T-helper 2 cell treated with Interferon-gamma antibody and Interleukin-4, amounts not matched to agents 5 μg/mL and 100 μg/mL, for 36 hours (primary cell): ENCODE measurements at regions not wholly inside any gene's neighbourhood (a gene's known extent, or its start where the extent isn't known, plus 50 kb on each side); places are given as distances from the start of the nearest gene placed in this dataset.

ENCODE experiments used
- DNase-seq: peaks from one replicate; pipeline ENCODE4 v3.0.0; 2021; ENCODE audit warnings: low spot score
- H3K27ac Mint-ChIP-seq: one replicate; pipeline ENCODE4 v1.8.0; 2021; ENCODE audit warnings: mild to moderate bottlenecking, mixed read lengths
- H3K27me3 Mint-ChIP-seq: one replicate; pipeline ENCODE4 v1.8.0; 2021; ENCODE audit warnings: low read depth, mixed read lengths
- H3K36me3 Mint-ChIP-seq: one replicate; pipeline ENCODE4 v1.8.0; 2021; ENCODE audit warnings: low read depth, mixed read lengths
- H3K4me1 Mint-ChIP-seq: one replicate; pipeline ENCODE4 v1.8.0; 2021; ENCODE audit warnings: low read depth, mixed read lengths
- H3K4me3 Mint-ChIP-seq: one replicate; pipeline ENCODE4 v1.8.0; 2022; ENCODE audit warnings: mild to moderate bottlenecking, moderate library complexity, mixed read lengths
- H3K9me3 Mint-ChIP-seq: one replicate; pipeline ENCODE4 v1.8.0; 2021; ENCODE audit warnings: mixed read lengths

GRCh38 chr2:129720360-129720759 is 259.1 kb upstream of the RAB6C start:
- no peaks in the 10 kb centered on the region for H3K36me3 Mint-ChIP-seq
- H3K27me3 Mint-ChIP-seq = no peaks in the 10 kb centered on the region
- H3K4me1 Mint-ChIP-seq = no peaks in the 10 kb centered on the region
- H3K4me3 Mint-ChIP-seq = no peak overlapping the region
- no peak for DNase-seq
- no peaks in the 10 kb centered on the region for H3K9me3 Mint-ChIP-seq
- no peak overlapping the region for H3K27ac Mint-ChIP-seq

GRCh38 chr2:129720761-129721160 is 258.7 kb upstream of the RAB6C start:
- no peaks in the 10 kb centered on the region for H3K36me3 Mint-ChIP-seq
- no peak for DNase-seq
- no peaks in the 10 kb centered on the region for H3K27me3 Mint-ChIP-seq
- H3K4me1 Mint-ChIP-seq = no peaks in the 10 kb centered on the region
- no peaks in the 10 kb centered on the region for H3K9me3 Mint-ChIP-seq
- H3K4me3 Mint-ChIP-seq = no peak overlapping the region
- no peak overlapping the region for H3K27ac Mint-ChIP-seq

GRCh38 chr2:129721236-129721635 is 258.2 kb upstream of the RAB6C start:
- Mint-ChIP-seq H3K27me3 (no peaks in the 10 kb centered on the region), H3K27ac (no peak overlapping the region), H3K9me3 (no peaks in the 10 kb centered on the region), H3K4me3 (no peak overlapping the region), H3K36me3 (no peaks in the 10 kb centered on the region), H3K4me1 (no peaks in the 10 kb centered on the region)
- no peak for DNase-seq

- no peaks in the 10 kb centered on the region for H3K4me1 Mint-ChIP-seq
- H3K36me3 Mint-ChIP-seq = no peaks in the 10 kb centered on the region
- no peaks in the 10 kb centered on the region for H3K27me3 Mint-ChIP-seq
- H3K9me3 Mint-ChIP-seq = no peaks in the 10 kb centered on the region
- H3K27ac Mint-ChIP-seq = no peak overlapping the region
- DNase-seq = no peak
- H3K4me3 Mint-ChIP-seq = no peak overlapping the region
Observed at GRCh38 chr2:129721846-129722245, 257.6 kb upstream of the RAB6C start.

- Mint-ChIP-seq H3K27me3 (no peaks in the 10 kb centered on the region), H3K4me3 (no peak overlapping the region), H3K4me1 (no peaks in the 10 kb centered on the region), H3K27ac (no peak overlapping the region), H3K36me3 (no peaks in the 10 kb centered on the region), H3K9me3 (no peaks in the 10 kb centered on the region)
- DNase-seq = no peak
Observed at GRCh38 chr2:129722306-129723019, 257.0 kb upstream of the RAB6C start.

GRCh38 chr2:129723277-129724020 is 256.0 kb upstream of the RAB6C start:
- Mint-ChIP-seq H3K4me1 (no peaks in the 10 kb centered on the region), H3K27ac (no peak overlapping the region), H3K4me3 (no peak overlapping the region), H3K9me3 (no peaks in the 10 kb centered on the region), H3K27me3 (no peaks in the 10 kb centered on the region), H3K36me3 (no peaks in the 10 kb centered on the region)
- no peak for DNase-seq

- no peaks in the 10 kb centered on the region for H3K36me3 Mint-ChIP-seq
- H3K27ac Mint-ChIP-seq = no peak overlapping the region
- no peaks in the 10 kb centered on the region for H3K4me1 Mint-ChIP-seq
- H3K9me3 Mint-ChIP-seq = no peaks in the 10 kb centered on the region
- H3K4me3 Mint-ChIP-seq = no peak overlapping the region
- DNase-seq = no peak
- no peaks in the 10 kb centered on the region for H3K27me3 Mint-ChIP-seq
Observed at GRCh38 chr2:129724021-129724757, 255.3 kb upstream of the RAB6C start.

GRCh38 chr2:129726216-129726615 is 253.2 kb upstream of the RAB6C start:
- Mint-ChIP-seq H3K9me3 (no peaks in the 10 kb centered on the region), H3K4me3 (no peak overlapping the region), H3K27me3 (no peaks in the 10 kb centered on the region), H3K36me3 (no peaks in the 10 kb centered on the region), H3K4me1 (no peaks in the 10 kb centered on the region), H3K27ac (no peak overlapping the region)
- DNase-seq = no peak

- no peaks in the 10 kb centered on the region for H3K27me3 Mint-ChIP-seq
- H3K4me1 Mint-ChIP-seq = no peaks in the 10 kb centered on the region
- H3K9me3 Mint-ChIP-seq = no peaks in the 10 kb centered on the region
- H3K36me3 Mint-ChIP-seq = no peaks in the 10 kb centered on the region
- no peak overlapping the region for H3K27ac Mint-ChIP-seq
- H3K4me3 Mint-ChIP-seq = no peak overlapping the region
- no peak for DNase-seq
Observed at GRCh38 chr2:129727286-129727685, 252.2 kb upstream of the RAB6C start.

- Mint-ChIP-seq H3K27me3 (no peaks in the 10 kb centered on the region), H3K36me3 (no peaks in the 10 kb centered on the region), H3K4me3 (no peak overlapping the region), H3K4me1 (no peaks in the 10 kb centered on the region), H3K27ac (no peak overlapping the region), H3K9me3 (no peaks in the 10 kb centered on the region)
- DNase-seq = no peak
Observed at GRCh38 chr2:129728035-129728972, 251.2 kb upstream of the RAB6C start.

- no peak for DNase-seq
- no peaks in the 10 kb centered on the region for H3K4me1 Mint-ChIP-seq
- H3K27ac Mint-ChIP-seq = no peak overlapping the region
- no peaks in the 10 kb centered on the region for H3K27me3 Mint-ChIP-seq
- no peak overlapping the region for H3K4me3 Mint-ChIP-seq
- no peaks in the 10 kb centered on the region for H3K9me3 Mint-ChIP-seq
- no peaks in the 10 kb centered on the region for H3K36me3 Mint-ChIP-seq
Observed at GRCh38 chr2:129729011-129729410, 250.5 kb upstream of the RAB6C start.

- H3K36me3 Mint-ChIP-seq = no peaks in the 10 kb centered on the region
Observed at GRCh38 chr2:129729646-129730045, 249.8 kb upstream of the RAB6C start.

GRCh38 chr2:129730979-129731378 is 248.5 kb upstream of the RAB6C start:
- no peak overlapping the region for H3K4me3 Mint-ChIP-seq
- H3K9me3 Mint-ChIP-seq = no peaks in the 10 kb centered on the region
- H3K27me3 Mint-ChIP-seq = no peaks in the 10 kb centered on the region
- no peaks in the 10 kb centered on the region for H3K4me1 Mint-ChIP-seq
- H3K36me3 Mint-ChIP-seq = no peaks in the 10 kb centered on the region
- no peak for DNase-seq
- H3K27ac Mint-ChIP-seq = no peak overlapping the region

More at GRCh38 chr2:129729646-129730045, 249.8 kb upstream of the RAB6C start:
- no peak overlapping the region for H3K4me3 Mint-ChIP-seq
- no peak for DNase-seq
- no peaks in the 10 kb centered on the region for H3K9me3 Mint-ChIP-seq
- H3K4me1 Mint-ChIP-seq = no peaks in the 10 kb centered on the region
- H3K27me3 Mint-ChIP-seq = no peaks in the 10 kb centered on the region
- no peak overlapping the region for H3K27ac Mint-ChIP-seq
